WTC11 (cell line): ENCODE measurements at regions not wholly inside any gene's neighbourhood (a gene's known extent, or its start where the extent isn't known, plus 50 kb on each side); places are given as distances from the start of the nearest gene placed in this dataset.
A peak's percentile ranks its signal among the peaks of the same experiment; 100 is the strongest.

Experiments used
- ATAC-seq: fragments of 200-7000 bp; cut with Tn5 transposase; 2 replicates; pipeline ENCODE4 v1.10.0; 2021; ENCODE audit warnings: mild to moderate bottlenecking, moderate library complexity
- CTCF ChIA-PET: fragments of 300-600 bp; sonication (Branson Sonifier 250); formaldehyde crosslinking; loops from one replicate; lab custom pipeline; 2021; ENCODE audit warnings: antibody characterized with exemption; lab: Charles Lee
- POLR2A ChIA-PET: fragments of 350-600 bp; sonication (Branson Sonifier 250); formaldehyde crosslinking; loops from one replicate; lab custom pipeline; 2021; ENCODE audit warnings: antibody characterized with exemption; lab: Charles Lee
- DNase-seq: peaks from one replicate; pipeline ENCODE4 v3.0.0; 2021; ENCODE audit warnings: low spot score
- H3K27ac Mint-ChIP-seq: 2 replicates; pipeline ENCODE4 v1.8.0; 2021; ENCODE audit warnings: mixed read lengths
- H3K27me3 Mint-ChIP-seq: 2 replicates; pipeline ENCODE4 v1.8.0; 2021; ENCODE audit warnings: low read depth, mild to moderate bottlenecking, moderate library complexity, mixed read lengths
- H3K36me3 Mint-ChIP-seq: 2 replicates; pipeline ENCODE4 v1.8.0; 2021; ENCODE audit warnings: mixed read lengths
- H3K4me1 Mint-ChIP-seq: 2 replicates; pipeline ENCODE4 v1.8.0; 2022; ENCODE audit warnings: mixed read lengths
- H3K4me3 Mint-ChIP-seq: 2 replicates; pipeline ENCODE4 v1.8.0; 2021; ENCODE audit warnings: mild to moderate bottlenecking, moderate library complexity, mixed read lengths
- H3K9me3 Mint-ChIP-seq: 2 replicates; pipeline ENCODE4 v1.8.0; 2021; ENCODE audit warnings: mixed read lengths
- AR ChIP-seq: fragments of 250-450 bp; sonication (Bioruptor Pico); IDR thresholded peaks from 2 replicates; pipeline ENCODE4 v1.9.0; 2021; ENCODE audit warnings: mild to moderate bottlenecking
- ATF1 ChIP-seq: sonication (generic); formaldehyde crosslinking; IDR thresholded peaks from 2 replicates; pipeline ENCODE4 v1.8.1; 2023; ENCODE audit warnings: mild to moderate bottlenecking, moderate library complexity, missing genetic modification reagents
- CBFB ChIP-seq: sonication (generic); formaldehyde crosslinking; IDR thresholded peaks from 2 replicates; pipeline ENCODE4 v1.8.1; 2022; ENCODE audit warnings: mild to moderate bottlenecking, low read depth, missing genetic modification reagents
- EMX1 ChIP-seq: fragments of 250-450 bp; sonication (Bioruptor Pico); IDR thresholded peaks from 2 replicates; pipeline ENCODE4 v1.8.0; 2021; ENCODE audit warnings: mild to moderate bottlenecking
- ESRRA ChIP-seq: sonication (generic); formaldehyde crosslinking; IDR thresholded peaks from 2 replicates; pipeline ENCODE4 v1.8.1; 2022; ENCODE audit warnings: mild to moderate bottlenecking, missing genetic modification reagents, borderline replicate concordance
- FOXK1 ChIP-seq: sonication (generic); formaldehyde crosslinking; IDR thresholded peaks from 2 replicates; pipeline ENCODE4 v1.8.0; 2022; ENCODE audit warnings: mild to moderate bottlenecking, moderate library complexity, missing genetic modification reagents
- NFE2L1 ChIP-seq: sonication (generic); formaldehyde crosslinking; IDR thresholded peaks from 2 replicates; pipeline ENCODE4 v1.8.1; 2023; ENCODE audit warnings: missing genetic modification reagents
- NR2C2 ChIP-seq: sonication (generic); formaldehyde crosslinking; IDR thresholded peaks from 2 replicates; pipeline ENCODE4 v1.8.0; 2022; ENCODE audit warnings: mild to moderate bottlenecking, missing genetic modification reagents
- PRDM15 ChIP-seq: sonication (generic); formaldehyde crosslinking; IDR thresholded peaks from 2 replicates; pipeline ENCODE4 v1.8.0; 2022; ENCODE audit warnings: missing genetic modification reagents
- PRRX2 ChIP-seq: fragments of 250-450 bp; sonication (Bioruptor Pico); IDR thresholded peaks from 2 replicates; pipeline ENCODE4 v1.8.0; 2021; ENCODE audit warnings: mild to moderate bottlenecking
- SMAD4 ChIP-seq: sonication (generic); formaldehyde crosslinking; IDR thresholded peaks from 2 replicates; pipeline ENCODE4 v1.8.0; 2022; ENCODE audit warnings: mild to moderate bottlenecking, missing genetic modification reagents
- TEAD4 ChIP-seq: sonication (generic); formaldehyde crosslinking; IDR thresholded peaks from 2 replicates; pipeline ENCODE4 v1.8.0; 2022; ENCODE audit warnings: mild to moderate bottlenecking, missing genetic modification reagents
- ZNF281 ChIP-seq: sonication (generic); formaldehyde crosslinking; IDR thresholded peaks from 2 replicates; pipeline ENCODE4 v1.8.0; 2023; ENCODE audit warnings: mild to moderate bottlenecking, missing genetic modification reagents
- ZNF416 ChIP-seq: fragments of 250-450 bp; sonication (Bioruptor Pico); IDR thresholded peaks from 2 replicates; pipeline ENCODE4 v1.9.0; 2021; ENCODE audit warnings: mild to moderate bottlenecking, inconsistent platforms
- ZNF423 ChIP-seq: fragments of 250-450 bp; sonication (Bioruptor Pico); IDR thresholded peaks from 2 replicates; pipeline ENCODE4 v2.1.2; 2022; ENCODE audit warnings: mild to moderate bottlenecking, moderate library complexity
- ZNF425 ChIP-seq: fragments of 250-450 bp; sonication (Bioruptor Pico); conservative IDR thresholded peaks from 2 replicates; pipeline ENCODE4 v1.9.0; 2021; ENCODE audit warnings: mild to moderate bottlenecking
- ZNF671 ChIP-seq: fragments of 250-450 bp; sonication (Bioruptor Pico); IDR thresholded peaks from 2 replicates; pipeline ENCODE4 v1.8.0; 2021; ENCODE audit warnings: mild to moderate bottlenecking
- TF ChIP-seq, protein P1 (sequence below): sonication (generic); formaldehyde crosslinking; IDR thresholded peaks from 2 replicates; pipeline ENCODE4 v1.8.1; 2022; ENCODE audit warnings: mild to moderate bottlenecking, moderate library complexity, missing genetic modification reagents
- TF ChIP-seq, protein P2 (sequence below): fragments of 250-450 bp; sonication (Bioruptor Pico); IDR thresholded peaks from 2 replicates; pipeline ENCODE4 v2.1.2; 2022; ENCODE audit warnings: mild to moderate bottlenecking, moderate library complexity
- TF ChIP-seq, protein P3 (sequence below): sonication (generic); formaldehyde crosslinking; IDR thresholded peaks from 2 replicates; pipeline ENCODE4 v1.8.1; 2022; ENCODE audit warnings: low read depth, missing genetic modification reagents, borderline replicate concordance

GRCh38 chr9:1273859-1274258 lies 223.7 kb downstream of the DMRT2 start:
- H3K27me3 Mint-ChIP-seq: no peaks in the 10 kb centered on the region
- ChIA-PET POLR2A (no interaction called here), CTCF (no interaction called here)
- H3K9me3 Mint-ChIP-seq: no peaks in the 10 kb centered on the region
- peaks cover 17% of the 10 kb centered on the region for H3K4me1 Mint-ChIP-seq
- H3K27ac Mint-ChIP-seq: no peak overlapping the region
- peak; percentile 44 for ATAC-seq
- TF ChIP-seq, protein P1, sequence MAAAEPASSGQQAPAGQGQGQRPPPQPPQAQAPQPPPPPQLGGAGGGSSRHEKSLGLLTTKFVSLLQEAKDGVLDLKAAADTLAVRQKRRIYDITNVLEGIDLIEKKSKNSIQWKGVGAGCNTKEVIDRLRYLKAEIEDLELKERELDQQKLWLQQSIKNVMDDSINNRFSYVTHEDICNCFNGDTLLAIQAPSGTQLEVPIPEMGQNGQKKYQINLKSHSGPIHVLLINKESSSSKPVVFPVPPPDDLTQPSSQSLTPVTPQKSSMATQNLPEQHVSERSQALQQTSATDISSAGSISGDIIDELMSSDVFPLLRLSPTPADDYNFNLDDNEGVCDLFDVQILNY (CRISPR knock-in tag): no peak
- TF ChIP-seq, protein P2, sequence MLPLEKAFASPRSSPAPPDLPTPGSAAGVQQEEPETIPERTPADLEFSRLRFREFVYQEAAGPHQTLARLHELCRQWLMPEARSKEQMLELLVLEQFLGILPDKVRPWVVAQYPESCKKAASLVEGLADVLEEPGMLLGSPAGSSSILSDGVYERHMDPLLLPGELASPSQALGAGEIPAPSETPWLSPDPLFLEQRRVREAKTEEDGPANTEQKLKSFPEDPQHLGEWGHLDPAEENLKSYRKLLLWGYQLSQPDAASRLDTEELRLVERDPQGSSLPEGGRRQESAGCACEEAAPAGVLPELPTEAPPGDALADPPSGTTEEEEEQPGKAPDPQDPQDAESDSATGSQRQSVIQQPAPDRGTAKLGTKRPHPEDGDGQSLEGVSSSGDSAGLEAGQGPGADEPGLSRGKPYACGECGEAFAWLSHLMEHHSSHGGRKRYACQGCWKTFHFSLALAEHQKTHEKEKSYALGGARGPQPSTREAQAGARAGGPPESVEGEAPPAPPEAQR (CRISPR knock-in tag): no peak
- TF ChIP-seq ZNF423 (CRISPR knock-in tag) (no peak), FOXK1 (CRISPR knock-in tag) (no peak), PRDM15 (no peak), CBFB (CRISPR knock-in tag) (no peak), ZNF416 (no peak), EMX1 (CRISPR knock-in tag) (no peak), NR2C2 (CRISPR knock-in tag) (no peak), ATF1 (no peak), ESRRA (CRISPR knock-in tag) (no peak), NFE2L1 (CRISPR knock-in tag) (no peak), TEAD4 (no peak), ZNF671 (no peak), AR (CRISPR knock-in tag) (no peak), ZNF425 (CRISPR knock-in tag) (no peak), PRRX2 (CRISPR knock-in tag) (no peak), SMAD4 (CRISPR knock-in tag) (no peak), ZNF281 (CRISPR knock-in tag) (no peak)
- TF ChIP-seq, protein P3, sequence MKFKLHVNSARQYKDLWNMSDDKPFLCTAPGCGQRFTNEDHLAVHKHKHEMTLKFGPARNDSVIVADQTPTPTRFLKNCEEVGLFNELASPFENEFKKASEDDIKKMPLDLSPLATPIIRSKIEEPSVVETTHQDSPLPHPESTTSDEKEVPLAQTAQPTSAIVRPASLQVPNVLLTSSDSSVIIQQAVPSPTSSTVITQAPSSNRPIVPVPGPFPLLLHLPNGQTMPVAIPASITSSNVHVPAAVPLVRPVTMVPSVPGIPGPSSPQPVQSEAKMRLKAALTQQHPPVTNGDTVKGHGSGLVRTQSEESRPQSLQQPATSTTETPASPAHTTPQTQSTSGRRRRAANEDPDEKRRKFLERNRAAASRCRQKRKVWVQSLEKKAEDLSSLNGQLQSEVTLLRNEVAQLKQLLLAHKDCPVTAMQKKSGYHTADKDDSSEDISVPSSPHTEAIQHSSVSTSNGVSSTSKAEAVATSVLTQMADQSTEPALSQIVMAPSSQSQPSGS (CRISPR knock-in tag): no peak
- TF ChIP-seq, all 79 proteins: peak for 0
- H3K4me3 Mint-ChIP-seq: no peak overlapping the region
- no peak for DNase-seq
- H3K36me3 Mint-ChIP-seq: no peaks in the 10 kb centered on the region
